Keratinocyte (primary cell): ENCODE measurements at regions not wholly inside any gene's neighbourhood (a gene's known extent, or its start where the extent isn't known, plus 50 kb on each side); places are given as distances from the start of the nearest gene placed in this dataset.

ENCODE experiments used
- EZH2 ChIP-seq: IDR thresholded peaks from one replicate; pipeline ENCODE4 v1.6.1; 2012; ENCODE audit warnings: inconsistent platforms, mild to moderate bottlenecking, low read length, moderate library complexity
- TF ChIP-seq, protein P1 (sequence below), 3 experiments: IDR thresholded peaks in 1 of 3; conservative IDR thresholded peaks in 1 of 3; optimal IDR thresholded peaks in 1 of 3; 2 replicates in 2 of 3; 3 replicates in 1 of 3; pipeline versions ENCODE3 to v1.5.1; 2011; ENCODE audit warnings: low read length in 3 of 3, mild to moderate bottlenecking in 3 of 3, moderate library complexity in 2 of 3, control low read depth in 1 of 3, inconsistent platforms in 1 of 3; ENCODE audit not compliant: insufficient read depth in 2 of 3; ENCODE audit errors: extremely low read depth in 1 of 3

DNA sequence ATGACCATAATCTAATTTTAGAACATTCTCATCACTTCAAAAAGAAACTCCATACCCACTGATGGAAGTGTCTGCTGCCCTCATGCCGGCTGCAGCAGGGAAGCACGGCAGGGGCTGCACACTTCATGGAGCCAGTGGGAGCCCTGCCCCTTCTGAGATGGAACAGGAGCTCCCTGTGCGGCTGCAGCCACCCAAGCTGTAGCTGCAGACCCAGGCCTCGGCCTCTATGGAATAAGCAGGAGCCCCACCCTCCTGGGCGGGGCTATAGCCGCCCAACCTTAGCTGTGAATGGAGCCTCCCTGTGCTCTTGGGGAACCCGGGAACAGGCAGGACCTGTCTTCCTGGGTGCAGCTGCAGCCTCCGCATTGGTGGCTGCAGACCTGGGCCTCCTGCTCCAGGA is 128.5 kb downstream of the NUDT12 start:
- TF ChIP-seq, protein P1, sequence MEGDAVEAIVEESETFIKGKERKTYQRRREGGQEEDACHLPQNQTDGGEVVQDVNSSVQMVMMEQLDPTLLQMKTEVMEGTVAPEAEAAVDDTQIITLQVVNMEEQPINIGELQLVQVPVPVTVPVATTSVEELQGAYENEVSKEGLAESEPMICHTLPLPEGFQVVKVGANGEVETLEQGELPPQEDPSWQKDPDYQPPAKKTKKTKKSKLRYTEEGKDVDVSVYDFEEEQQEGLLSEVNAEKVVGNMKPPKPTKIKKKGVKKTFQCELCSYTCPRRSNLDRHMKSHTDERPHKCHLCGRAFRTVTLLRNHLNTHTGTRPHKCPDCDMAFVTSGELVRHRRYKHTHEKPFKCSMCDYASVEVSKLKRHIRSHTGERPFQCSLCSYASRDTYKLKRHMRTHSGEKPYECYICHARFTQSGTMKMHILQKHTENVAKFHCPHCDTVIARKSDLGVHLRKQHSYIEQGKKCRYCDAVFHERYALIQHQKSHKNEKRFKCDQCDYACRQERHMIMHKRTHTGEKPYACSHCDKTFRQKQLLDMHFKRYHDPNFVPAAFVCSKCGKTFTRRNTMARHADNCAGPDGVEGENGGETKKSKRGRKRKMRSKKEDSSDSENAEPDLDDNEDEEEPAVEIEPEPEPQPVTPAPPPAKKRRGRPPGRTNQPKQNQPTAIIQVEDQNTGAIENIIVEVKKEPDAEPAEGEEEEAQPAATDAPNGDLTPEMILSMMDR (optimal IDR thresholded peaks at IDR 0.05 in 1 of 3, IDR thresholded peaks at IDR 0.05 in 1 of 3, conservative IDR thresholded peaks at IDR 0.05 in 1 of 3; ENCODE audit: extremely low read depth in 1 of 3, insufficient read depth in 2 of 3, low read length in 3 of 3), result no peak
- no peak for TF ChIP-seq EZH2
